ENCODE measurements at regions not wholly inside any gene's neighbourhood (a gene's known extent, or its start where the extent isn't known, plus 50 kb on each side); places are given as distances from the start of the nearest gene placed in this dataset.
"Not testable (repeated sequence)": the region's sequence is repeated elsewhere in the genome, so short reads cannot be mapped to it uniquely, and the experiment has no call there.

DNA sequence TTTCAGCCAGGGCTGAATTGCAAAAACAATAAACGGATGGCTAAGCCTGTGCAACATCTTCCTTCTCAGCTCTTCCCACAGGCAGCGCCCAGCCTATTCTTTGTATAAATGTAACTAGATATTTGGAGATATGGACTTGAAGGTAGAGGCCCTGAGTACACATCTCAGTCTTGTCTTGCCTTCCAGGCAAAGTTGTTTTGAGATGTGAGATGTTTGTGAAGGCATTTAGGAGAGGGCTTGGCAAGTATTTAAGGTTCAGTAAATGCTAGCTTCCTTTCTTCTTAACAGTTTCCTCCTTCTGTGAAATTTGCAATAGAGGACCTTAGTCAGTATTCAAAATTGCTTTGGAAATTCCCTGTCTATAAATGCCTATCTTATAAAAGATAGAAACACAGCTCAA is 228.8 kb downstream of the NR2F1-AS1 start:
- Histone ChIP-seq H3K27me3 (ENCODE audit: control insufficient read depth in 3 of 3, insufficient read depth in 3 of 3, low read depth in 1 of 3, low read length in 3 of 3) (no peaks in the 10 kb centered on the region), H3K9me3 (replicated peaks in 1 of 2; ENCODE audit: control insufficient read depth in 2 of 2, insufficient read depth in 1 of 2, low read depth in 1 of 2, low read length in 2 of 2) (peaks cover 0 to 2% of the 10 kb centered on the region in 2 donors), H2AK5ac (ENCODE audit: low read depth, low read length) (no peak overlapping the region), H2BK12ac (ENCODE audit: low read length) (no peak overlapping the region), H2AFZ (ENCODE audit: low read length) (no peak overlapping the region), H3K9ac (ENCODE audit: low read depth, low read length, poor library complexity) (no peak overlapping the region), H3K4me3 (ENCODE audit: low read length in 2 of 2) (no peak overlapping the region), H2BK120ac (ENCODE audit: low read depth, low read length) (no peak overlapping the region), H2BK5ac (ENCODE audit: low read length) (no peak overlapping the region), H3K36me3 (replicated peaks in 1 of 2; ENCODE audit: control insufficient read depth in 2 of 2, insufficient read depth in 2 of 2, low read length in 2 of 2) (no peaks in the 10 kb centered on the region), H2BK15ac (ENCODE audit: low read length) (no peak overlapping the region), H3K4me1 (ENCODE audit: control insufficient read depth in 2 of 2, insufficient read depth in 1 of 2, low read depth in 1 of 2, low read length in 2 of 2) (peaks cover 4 to 6% of the 10 kb centered on the region in 2 donors), H3K18ac (ENCODE audit: low read length) (no peak overlapping the region), H3K23ac (ENCODE audit: low read depth, low read length, poor library complexity) (no peak overlapping the region), H3K27ac (replicated peaks; ENCODE audit: low read length) (no peak overlapping the region), H3K4ac (ENCODE audit: low read length) (no peak overlapping the region), H3K14ac (ENCODE audit: low read length) (no peak overlapping the region), H3K79me1 (ENCODE audit: low read depth, low read length) (no peaks in the 10 kb centered on the region), H4K8ac (ENCODE audit: low read depth, low read length) (no peak overlapping the region), H3K4me2 (ENCODE audit: insufficient read depth, low read length, poor library complexity, severe bottlenecking) (no peak overlapping the region), H4K91ac (ENCODE audit: low read depth, low read length, poor library complexity) (no peak overlapping the region)
- DNase-seq (ENCODE audit: low spot score): no peak
- WGBS, 2 donors (ENCODE audit: extremely low coverage in 2 of 2, insufficient read length in 2 of 2, insufficient replicate concordance in 1 of 2): no CpG with 5 or more reads among the region's 2 CpGs

DNA sequence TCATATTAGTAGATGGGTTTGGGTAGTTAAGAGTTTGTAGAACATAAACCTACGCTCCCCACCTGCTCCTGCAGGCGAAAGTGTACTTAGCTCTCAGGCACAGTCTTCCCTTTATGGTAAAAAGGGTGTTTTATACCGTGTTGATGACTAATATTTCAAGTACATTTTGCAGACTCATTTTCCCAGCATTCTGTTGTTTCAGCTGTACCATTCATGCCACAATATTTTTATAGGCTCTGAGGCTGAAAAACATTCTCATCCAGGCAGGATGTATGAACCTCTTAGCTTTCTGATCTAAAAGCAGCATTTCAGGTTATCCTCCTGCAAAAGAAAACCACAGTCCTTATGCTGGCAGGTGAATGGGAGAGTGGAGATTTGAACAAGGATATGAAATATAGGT is 231.4 kb downstream of the NR2F1-AS1 start:
- Histone ChIP-seq H3K18ac (ENCODE audit: low read length) (no peak overlapping the region), H3K4me3 (ENCODE audit: low read length in 2 of 2) (no peak overlapping the region), H3K79me1 (ENCODE audit: low read depth, low read length) (no peaks in the 10 kb centered on the region), H3K9ac (ENCODE audit: low read depth, low read length, poor library complexity) (no peak overlapping the region), H2AK5ac (ENCODE audit: low read depth, low read length) (no peak overlapping the region), H2BK12ac (ENCODE audit: low read length) (no peak overlapping the region), H2BK5ac (ENCODE audit: low read length) (no peak overlapping the region), H3K4ac (ENCODE audit: low read length) (no peak overlapping the region), H4K8ac (ENCODE audit: low read depth, low read length) (no peak overlapping the region), H3K23ac (ENCODE audit: low read depth, low read length, poor library complexity) (no peak overlapping the region), H3K36me3 (replicated peaks in 1 of 2; ENCODE audit: control insufficient read depth in 2 of 2, insufficient read depth in 2 of 2, low read length in 2 of 2) (no peaks in the 10 kb centered on the region), H4K91ac (ENCODE audit: low read depth, low read length, poor library complexity) (no peak overlapping the region), H3K27ac (replicated peaks; ENCODE audit: low read length) (no peak overlapping the region), H2AFZ (ENCODE audit: low read length) (no peak overlapping the region), H3K9me3 (replicated peaks in 1 of 2; ENCODE audit: control insufficient read depth in 2 of 2, insufficient read depth in 1 of 2, low read depth in 1 of 2, low read length in 2 of 2) (peaks cover 0 to 2% of the 10 kb centered on the region in 2 donors), H3K4me1 (ENCODE audit: control insufficient read depth in 2 of 2, insufficient read depth in 1 of 2, low read depth in 1 of 2, low read length in 2 of 2) (peaks cover 4 to 6% of the 10 kb centered on the region in 2 donors), H3K14ac (ENCODE audit: low read length) (no peak overlapping the region), H3K4me2 (ENCODE audit: insufficient read depth, low read length, poor library complexity, severe bottlenecking) (no peak overlapping the region), H2BK15ac (ENCODE audit: low read length) (no peak overlapping the region), H2BK120ac (ENCODE audit: low read depth, low read length) (no peak overlapping the region), H3K27me3 (ENCODE audit: control insufficient read depth in 3 of 3, insufficient read depth in 3 of 3, low read depth in 1 of 3, low read length in 3 of 3) (no peaks in the 10 kb centered on the region)
- WGBS, 2 donors (ENCODE audit: extremely low coverage in 2 of 2, insufficient read length in 2 of 2, insufficient replicate concordance in 1 of 2): no CpG with 5 or more reads among the region's 3 CpGs
- DNase-seq (ENCODE audit: low spot score): no peak

DNA sequence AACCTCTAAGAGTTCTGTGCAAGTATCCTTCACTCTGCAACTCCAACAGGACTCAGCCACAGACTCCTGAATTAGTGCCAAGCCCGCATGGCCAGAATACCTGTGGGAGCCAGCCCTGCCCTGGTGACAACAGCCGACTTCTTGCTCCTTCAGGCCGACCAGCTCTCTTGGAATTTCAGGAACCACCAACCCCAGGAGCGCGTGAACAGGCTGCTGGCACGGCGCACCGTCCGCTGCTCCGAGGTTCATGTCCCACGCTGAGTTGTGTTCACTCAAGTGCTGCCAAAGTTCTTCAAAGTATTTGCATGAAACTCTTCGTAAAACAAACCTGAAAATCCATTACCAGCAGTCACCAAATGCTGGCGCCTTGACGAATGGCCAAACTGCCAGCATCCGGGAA is 232.8 kb downstream of the NR2F1-AS1 start:
- Histone ChIP-seq H2BK5ac (ENCODE audit: low read length) (peak overlapping the region; percentile 42), H3K9me3 (replicated peaks in 1 of 2; ENCODE audit: control insufficient read depth in 2 of 2, insufficient read depth in 1 of 2, low read depth in 1 of 2, low read length in 2 of 2) (peaks cover 0 to 2% of the 10 kb centered on the region in 2 donors), H2BK120ac (ENCODE audit: low read depth, low read length) (no peak overlapping the region), H3K4me2 (ENCODE audit: insufficient read depth, low read length, poor library complexity, severe bottlenecking) (no peak overlapping the region), H2AFZ (ENCODE audit: low read length) (peak overlapping the region; percentile 48), H2BK12ac (ENCODE audit: low read length) (no peak overlapping the region), H2BK15ac (ENCODE audit: low read length) (no peak overlapping the region), H3K4ac (ENCODE audit: low read length) (no peak overlapping the region), H3K18ac (ENCODE audit: low read length) (peak overlapping the region; percentile 82), H4K8ac (ENCODE audit: low read depth, low read length) (no peak overlapping the region), H3K9ac (ENCODE audit: low read depth, low read length, poor library complexity) (no peak overlapping the region), H3K27ac (replicated peaks; ENCODE audit: low read length) (no peak overlapping the region), H2AK5ac (ENCODE audit: low read depth, low read length) (peak overlapping the region; percentile 60), H3K79me1 (ENCODE audit: low read depth, low read length) (no peaks in the 10 kb centered on the region), H3K23ac (ENCODE audit: low read depth, low read length, poor library complexity) (no peak overlapping the region), H3K27me3 (ENCODE audit: control insufficient read depth in 3 of 3, insufficient read depth in 3 of 3, low read depth in 1 of 3, low read length in 3 of 3) (no peaks in the 10 kb centered on the region), H3K36me3 (replicated peaks in 1 of 2; ENCODE audit: control insufficient read depth in 2 of 2, insufficient read depth in 2 of 2, low read length in 2 of 2) (no peaks in the 10 kb centered on the region), H4K91ac (ENCODE audit: low read depth, low read length, poor library complexity) (no peak overlapping the region), H3K14ac (ENCODE audit: low read length) (peak overlapping the region; percentile 32), H3K4me1 (ENCODE audit: control insufficient read depth in 2 of 2, insufficient read depth in 1 of 2, low read depth in 1 of 2, low read length in 2 of 2) (peaks cover 4 to 7% of the 10 kb centered on the region in 2 donors), H3K4me3 (ENCODE audit: low read length in 2 of 2) (no peak overlapping the region)
- no peak for DNase-seq (ENCODE audit: low spot score)
- no CpG with 5 or more reads among the region's 15 CpGs for WGBS, 2 donors (ENCODE audit: extremely low coverage in 2 of 2, insufficient read length in 2 of 2, insufficient replicate concordance in 1 of 2)

GRCh38 chr5:93346850-93347249 is 234.2 kb downstream of the NR2F1-AS1 start:
- not testable (repeated sequence) for H3K9me3 ChIP-seq (replicated peaks in 1 of 2; ENCODE audit: control insufficient read depth in 2 of 2, insufficient read depth in 1 of 2, low read depth in 1 of 2, low read length in 2 of 2); H2BK12ac ChIP-seq (ENCODE audit: low read length); H3K4me2 ChIP-seq (ENCODE audit: insufficient read depth, low read length, poor library complexity, severe bottlenecking); H3K27ac ChIP-seq (replicated peaks; ENCODE audit: low read length); H3K18ac ChIP-seq (ENCODE audit: low read length); H3K4me3 ChIP-seq (ENCODE audit: low read length in 2 of 2); H2AK5ac ChIP-seq (ENCODE audit: low read depth, low read length); DNase-seq (ENCODE audit: low spot score); H3K79me1 ChIP-seq (ENCODE audit: low read depth, low read length); H2BK15ac ChIP-seq (ENCODE audit: low read length); H3K23ac ChIP-seq (ENCODE audit: low read depth, low read length, poor library complexity); H4K91ac ChIP-seq (ENCODE audit: low read depth, low read length, poor library complexity); H3K36me3 ChIP-seq (replicated peaks in 1 of 2; ENCODE audit: control insufficient read depth in 2 of 2, insufficient read depth in 2 of 2, low read length in 2 of 2); H3K4ac ChIP-seq (ENCODE audit: low read length); H3K9ac ChIP-seq (ENCODE audit: low read depth, low read length, poor library complexity); H3K14ac ChIP-seq (ENCODE audit: low read length); H3K27me3 ChIP-seq (ENCODE audit: control insufficient read depth in 3 of 3, insufficient read depth in 3 of 3, low read depth in 1 of 3, low read length in 3 of 3); H4K8ac ChIP-seq (ENCODE audit: low read depth, low read length); H2AFZ ChIP-seq (ENCODE audit: low read length); H2BK5ac ChIP-seq (ENCODE audit: low read length); H2BK120ac ChIP-seq (ENCODE audit: low read depth, low read length)
- no CpG with 5 or more reads among the region's 1 CpG for WGBS, 2 donors (ENCODE audit: extremely low coverage in 2 of 2, insufficient read length in 2 of 2, insufficient replicate concordance in 1 of 2)
- peaks cover 7 to 11% of the 10 kb centered on the region in 2 donors for H3K4me1 ChIP-seq (ENCODE audit: control insufficient read depth in 2 of 2, insufficient read depth in 1 of 2, low read depth in 1 of 2, low read length in 2 of 2)

Measured in neuronal stem cell (in vitro differentiated cells).